Panc1 (cell line): ENCODE measurements at regions not wholly inside any gene's neighbourhood (a gene's known extent, or its start where the extent isn't known, plus 50 kb on each side); places are given as distances from the start of the nearest gene placed in this dataset.

Experiments
- POLR2AphosphoS5 ChIP-seq: IDR thresholded peaks from 2 replicates; pipeline ENCODE4 v1.6.1; 2012; ENCODE audit warnings: mild to moderate bottlenecking, low read depth, low read length, moderate library complexity
- SIN3A ChIP-seq: IDR thresholded peaks from 2 replicates; pipeline ENCODE4 v1.6.1; 2012; ENCODE audit warnings: low read depth, mild to moderate bottlenecking, low read length, moderate library complexity, borderline replicate concordance; ENCODE audit not compliant: insufficient read depth
- TCF7L2 ChIP-seq: IDR thresholded peaks from 2 replicates; pipeline ENCODE4 v1.6.1; 2011; ENCODE audit warnings: mild to moderate bottlenecking, low read depth, low read length, inconsistent platforms
- TF ChIP-seq, protein P1 (sequence below): fragments of 450-650 bp; IDR thresholded peaks from 2 replicates; pipeline ENCODE4 v1.5.1; 2017; ENCODE audit warnings: mild to moderate bottlenecking
- TF ChIP-seq, protein P2 (sequence below), 2 experiments: IDR thresholded peaks; 2 replicates each; pipeline ENCODE4 v1.6.1; 2011 to 2012; ENCODE audit warnings: low read depth in 2 of 2, control low read depth in 1 of 2, low read length in 1 of 2, mild to moderate bottlenecking in 1 of 2, moderate library complexity in 1 of 2; ENCODE audit not compliant: insufficient read depth in 1 of 2

DNA sequence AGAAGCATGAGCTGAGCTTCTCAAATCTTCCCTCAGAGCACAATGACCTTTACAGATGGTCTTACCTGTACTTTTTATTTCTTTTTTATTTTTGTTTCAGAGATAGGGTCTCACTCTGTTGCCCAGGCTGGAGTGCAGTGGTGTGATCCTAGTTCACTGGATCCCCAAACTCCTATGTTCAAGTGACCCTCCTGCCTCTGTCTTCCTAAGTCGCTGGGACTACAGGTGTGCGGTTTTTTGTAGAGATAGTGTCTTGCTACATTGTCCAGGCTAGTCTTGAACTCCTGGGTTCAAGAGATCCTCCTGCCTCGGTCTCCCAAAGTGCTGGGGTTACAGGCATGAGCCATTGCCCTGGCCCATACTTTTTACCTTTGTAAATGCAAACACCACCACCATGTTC is 56.0 kb upstream of the LPGAT1 start:
- TF ChIP-seq, protein P1, sequence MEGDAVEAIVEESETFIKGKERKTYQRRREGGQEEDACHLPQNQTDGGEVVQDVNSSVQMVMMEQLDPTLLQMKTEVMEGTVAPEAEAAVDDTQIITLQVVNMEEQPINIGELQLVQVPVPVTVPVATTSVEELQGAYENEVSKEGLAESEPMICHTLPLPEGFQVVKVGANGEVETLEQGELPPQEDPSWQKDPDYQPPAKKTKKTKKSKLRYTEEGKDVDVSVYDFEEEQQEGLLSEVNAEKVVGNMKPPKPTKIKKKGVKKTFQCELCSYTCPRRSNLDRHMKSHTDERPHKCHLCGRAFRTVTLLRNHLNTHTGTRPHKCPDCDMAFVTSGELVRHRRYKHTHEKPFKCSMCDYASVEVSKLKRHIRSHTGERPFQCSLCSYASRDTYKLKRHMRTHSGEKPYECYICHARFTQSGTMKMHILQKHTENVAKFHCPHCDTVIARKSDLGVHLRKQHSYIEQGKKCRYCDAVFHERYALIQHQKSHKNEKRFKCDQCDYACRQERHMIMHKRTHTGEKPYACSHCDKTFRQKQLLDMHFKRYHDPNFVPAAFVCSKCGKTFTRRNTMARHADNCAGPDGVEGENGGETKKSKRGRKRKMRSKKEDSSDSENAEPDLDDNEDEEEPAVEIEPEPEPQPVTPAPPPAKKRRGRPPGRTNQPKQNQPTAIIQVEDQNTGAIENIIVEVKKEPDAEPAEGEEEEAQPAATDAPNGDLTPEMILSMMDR = no peak
- TF ChIP-seq POLR2AphosphoS5 = no peak
- no peak for TF ChIP-seq SIN3A
- TF ChIP-seq, protein P2, sequence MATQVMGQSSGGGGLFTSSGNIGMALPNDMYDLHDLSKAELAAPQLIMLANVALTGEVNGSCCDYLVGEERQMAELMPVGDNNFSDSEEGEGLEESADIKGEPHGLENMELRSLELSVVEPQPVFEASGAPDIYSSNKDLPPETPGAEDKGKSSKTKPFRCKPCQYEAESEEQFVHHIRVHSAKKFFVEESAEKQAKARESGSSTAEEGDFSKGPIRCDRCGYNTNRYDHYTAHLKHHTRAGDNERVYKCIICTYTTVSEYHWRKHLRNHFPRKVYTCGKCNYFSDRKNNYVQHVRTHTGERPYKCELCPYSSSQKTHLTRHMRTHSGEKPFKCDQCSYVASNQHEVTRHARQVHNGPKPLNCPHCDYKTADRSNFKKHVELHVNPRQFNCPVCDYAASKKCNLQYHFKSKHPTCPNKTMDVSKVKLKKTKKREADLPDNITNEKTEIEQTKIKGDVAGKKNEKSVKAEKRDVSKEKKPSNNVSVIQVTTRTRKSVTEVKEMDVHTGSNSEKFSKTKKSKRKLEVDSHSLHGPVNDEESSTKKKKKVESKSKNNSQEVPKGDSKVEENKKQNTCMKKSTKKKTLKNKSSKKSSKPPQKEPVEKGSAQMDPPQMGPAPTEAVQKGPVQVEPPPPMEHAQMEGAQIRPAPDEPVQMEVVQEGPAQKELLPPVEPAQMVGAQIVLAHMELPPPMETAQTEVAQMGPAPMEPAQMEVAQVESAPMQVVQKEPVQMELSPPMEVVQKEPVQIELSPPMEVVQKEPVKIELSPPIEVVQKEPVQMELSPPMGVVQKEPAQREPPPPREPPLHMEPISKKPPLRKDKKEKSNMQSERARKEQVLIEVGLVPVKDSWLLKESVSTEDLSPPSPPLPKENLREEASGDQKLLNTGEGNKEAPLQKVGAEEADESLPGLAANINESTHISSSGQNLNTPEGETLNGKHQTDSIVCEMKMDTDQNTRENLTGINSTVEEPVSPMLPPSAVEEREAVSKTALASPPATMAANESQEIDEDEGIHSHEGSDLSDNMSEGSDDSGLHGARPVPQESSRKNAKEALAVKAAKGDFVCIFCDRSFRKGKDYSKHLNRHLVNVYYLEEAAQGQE (IDR thresholded peaks at IDR 0.05; ENCODE audit: insufficient read depth in 1 of 2, low read depth in 2 of 2, low read length in 1 of 2) = no peak
- no peak for TF ChIP-seq TCF7L2
